ENCODE measurements at regions not wholly inside any gene's neighbourhood (a gene's known extent, or its start where the extent isn't known, plus 50 kb on each side); places are given as distances from the start of the nearest gene placed in this dataset.

- H2AFZ ChIP-seq (replicated peaks), result no peak overlapping the region
Measured at GRCh38 chr3:30500666-30501399, 105.6 kb upstream of the TGFBR2 start.

GRCh38 chr3:30501526-30501925, 104.9 kb upstream of the TGFBR2 start:
- Mint-ChIP-seq H3K4me3 (no peak overlapping the region), H3K36me3 (no peaks in the 10 kb centered on the region), H3K4me1 (no peaks in the 10 kb centered on the region), H3K27ac (no peak overlapping the region), H3K27me3 (ENCODE audit: insufficient read depth, low read depth) (no peaks in the 10 kb centered on the region), H3K9me3 (no peaks in the 10 kb centered on the region)
- H3K9ac ChIP-seq, result no peak overlapping the region
- H2AFZ ChIP-seq (replicated peaks), result no peak overlapping the region
- no peaks in the 10 kb centered on the region for H3F3A ChIP-seq (ENCODE audit: low read depth)
- no peaks in the 10 kb centered on the region for H3K9me3 ChIP-seq (ENCODE audit: low read depth)
- H3K27me3 ChIP-seq, result no peaks in the 10 kb centered on the region
- no peak overlapping the region for H3K27ac ChIP-seq
- H3K79me2 ChIP-seq (ENCODE audit: low read depth), result no peaks in the 10 kb centered on the region
- DNase-seq (ENCODE audit: low spot score), result no peak
- no peak overlapping the region for H3K4me2 ChIP-seq
- no peak overlapping the region for H3K4me3 ChIP-seq
- H3K36me3 ChIP-seq, result no peaks in the 10 kb centered on the region
- H3K4me1 ChIP-seq, result no peaks in the 10 kb centered on the region
- no peaks in the 10 kb centered on the region for H4K20me1 ChIP-seq (ENCODE audit: low read depth)
- TF ChIP-seq CTCF (IDR thresholded peaks at IDR 0.05) (no peak), EZH2phosphoT487 (IDR thresholded peaks at IDR 0.05) (no peak), EZH2 (IDR thresholded peaks at IDR 0.05) (no peak)

More at GRCh38 chr3:30500666-30501399, 105.6 kb upstream of the TGFBR2 start:
- H3K4me3 Mint-ChIP-seq, result no peak overlapping the region
- H3K79me2 ChIP-seq (ENCODE audit: low read depth), result no peaks in the 10 kb centered on the region
- H3K4me3 ChIP-seq, result no peak overlapping the region
- no peaks in the 10 kb centered on the region for H3K4me1 ChIP-seq
- no peaks in the 10 kb centered on the region for H3K9me3 ChIP-seq (ENCODE audit: low read depth)
- TF ChIP-seq CTCF (IDR thresholded peaks at IDR 0.05) (no peak), EZH2phosphoT487 (IDR thresholded peaks at IDR 0.05) (no peak), EZH2 (IDR thresholded peaks at IDR 0.05) (no peak)
- H3K4me1 Mint-ChIP-seq, result no peaks in the 10 kb centered on the region
- no peaks in the 10 kb centered on the region for H3K27me3 Mint-ChIP-seq (ENCODE audit: insufficient read depth, low read depth)
- no peaks in the 10 kb centered on the region for H3K36me3 ChIP-seq
- H3K27me3 ChIP-seq, result no peaks in the 10 kb centered on the region
- H3K27ac ChIP-seq, result no peak overlapping the region
- no peaks in the 10 kb centered on the region for H3K9me3 Mint-ChIP-seq
- H3K27ac Mint-ChIP-seq, result no peak overlapping the region
- no peak overlapping the region for H3K9ac ChIP-seq
- H3K4me2 ChIP-seq, result no peak overlapping the region
- H3F3A ChIP-seq (ENCODE audit: low read depth), result no peaks in the 10 kb centered on the region
- H3K36me3 Mint-ChIP-seq, result no peaks in the 10 kb centered on the region
- DNase-seq (ENCODE audit: low spot score), result no peak
- H4K20me1 ChIP-seq (ENCODE audit: low read depth), result no peaks in the 10 kb centered on the region

GRCh38 chr3:30502051-30502741, 104.2 kb upstream of the TGFBR2 start:
- H3K27me3 Mint-ChIP-seq (ENCODE audit: insufficient read depth, low read depth), result no peaks in the 10 kb centered on the region

More at GRCh38 chr3:30502051-30502741, 104.2 kb upstream of the TGFBR2 start:
- Histone ChIP-seq H2AFZ (replicated peaks) (no peak overlapping the region), H3K9me3 (ENCODE audit: low read depth) (no peaks in the 10 kb centered on the region), H3K79me2 (ENCODE audit: low read depth) (no peaks in the 10 kb centered on the region), H3K27ac (no peak overlapping the region), H3K27me3 (no peaks in the 10 kb centered on the region), H3K4me3 (no peak overlapping the region), H3K4me2 (no peak overlapping the region), H3K4me1 (no peaks in the 10 kb centered on the region), H3K9ac (no peak overlapping the region), H3K36me3 (no peaks in the 10 kb centered on the region), H4K20me1 (ENCODE audit: low read depth) (no peaks in the 10 kb centered on the region), H3F3A (ENCODE audit: low read depth) (no peaks in the 10 kb centered on the region)
- no peaks in the 10 kb centered on the region for H3K36me3 Mint-ChIP-seq
- H3K4me1 Mint-ChIP-seq, result no peaks in the 10 kb centered on the region
- TF ChIP-seq EZH2 (IDR thresholded peaks at IDR 0.05), result no peak
- TF ChIP-seq CTCF (IDR thresholded peaks at IDR 0.05), result no peak
- H3K4me3 Mint-ChIP-seq, result no peak overlapping the region
- DNase-seq (ENCODE audit: low spot score), result no peak
- no peak overlapping the region for H3K27ac Mint-ChIP-seq
- H3K9me3 Mint-ChIP-seq, result no peaks in the 10 kb centered on the region

Data from neural progenitor cell (in vitro differentiated cells).